Endothelial cell of umbilical vein (primary cell): ENCODE measurements at regions not wholly inside any gene's neighbourhood (a gene's known extent, or its start where the extent isn't known, plus 50 kb on each side); places are given as distances from the start of the nearest gene placed in this dataset.

Experiments used
- EZH2 ChIP-seq: IDR thresholded peaks from 2 replicates; pipeline ENCODE4 v1.6.1; 2012; ENCODE audit warnings: borderline replicate concordance, low read depth, mild to moderate bottlenecking, moderate library complexity, low read length, inconsistent platforms; ENCODE audit not compliant: severe bottlenecking
- POLR2A ChIP-seq: IDR thresholded peaks from 2 replicates; pipeline ENCODE4 v1.6.1; 2012; ENCODE audit warnings: low read depth, mild to moderate bottlenecking, control low read depth, low read length
- TF ChIP-seq, protein P1 (sequence below), 2 donors: IDR thresholded peaks; 1 replicate in 1 of 2; 2 replicates in 1 of 2; pipeline ENCODE4 v1.5.1; 2011; ENCODE audit warnings: low read length in 2 of 2, mild to moderate bottlenecking in 2 of 2, moderate library complexity in 2 of 2, control low read depth in 1 of 2, inconsistent platforms in 1 of 2, low read depth in 1 of 2; ENCODE audit not compliant: insufficient read depth in 1 of 2; ENCODE audit errors: extremely low read depth in 1 of 2
- TF ChIP-seq, protein P2 (sequence below): IDR thresholded peaks from 2 replicates; pipeline ENCODE4 v1.6.1; 2011; ENCODE audit not compliant: insufficient read depth, insufficient read length

DNA sequence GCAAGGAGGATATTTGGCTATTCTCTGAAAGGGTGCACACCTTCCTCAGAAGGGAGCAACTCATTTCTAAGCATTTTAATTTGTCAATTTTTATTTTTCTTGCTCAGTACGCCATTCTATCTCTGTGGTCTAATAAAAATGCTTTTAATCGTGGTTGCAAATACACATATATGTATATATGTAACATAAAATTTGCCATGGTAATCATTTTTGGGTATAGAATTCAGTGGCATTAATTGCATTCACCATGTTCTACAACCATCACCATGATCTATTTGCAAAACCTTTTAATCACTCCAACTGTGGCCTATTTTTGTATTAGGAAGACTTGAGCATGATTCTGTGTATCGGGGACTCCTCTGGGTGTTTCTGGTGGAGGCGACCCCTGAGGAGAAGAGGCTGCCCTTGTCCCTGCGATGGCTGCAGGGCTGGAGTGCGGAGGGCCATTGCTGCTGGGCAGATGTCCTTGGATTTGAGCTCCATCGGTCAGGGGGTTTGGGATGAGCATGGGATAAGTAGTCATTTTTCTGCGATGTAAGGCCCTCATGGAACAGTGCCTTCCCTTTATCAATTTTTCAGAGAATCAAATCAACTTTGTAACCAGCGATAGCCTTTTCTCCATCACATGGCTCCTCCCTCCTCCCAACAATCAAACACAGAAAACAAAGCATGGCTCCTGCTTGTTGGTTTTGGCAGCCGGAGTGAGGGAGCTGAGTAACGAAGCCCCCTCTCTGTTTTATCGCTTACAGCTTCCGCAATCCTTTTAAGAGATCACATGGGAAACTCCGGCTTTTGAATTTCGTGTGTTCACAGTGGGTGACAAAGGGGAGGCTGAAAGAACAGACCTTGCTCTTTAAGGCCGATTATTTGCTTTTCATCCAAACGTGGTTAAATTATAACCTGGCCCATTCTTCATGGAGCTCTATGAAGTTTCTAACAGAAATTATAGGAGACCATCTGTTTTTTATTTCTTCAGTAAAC lies 187.3 kb downstream of the TENT4A start:
- TF ChIP-seq, protein P1, sequence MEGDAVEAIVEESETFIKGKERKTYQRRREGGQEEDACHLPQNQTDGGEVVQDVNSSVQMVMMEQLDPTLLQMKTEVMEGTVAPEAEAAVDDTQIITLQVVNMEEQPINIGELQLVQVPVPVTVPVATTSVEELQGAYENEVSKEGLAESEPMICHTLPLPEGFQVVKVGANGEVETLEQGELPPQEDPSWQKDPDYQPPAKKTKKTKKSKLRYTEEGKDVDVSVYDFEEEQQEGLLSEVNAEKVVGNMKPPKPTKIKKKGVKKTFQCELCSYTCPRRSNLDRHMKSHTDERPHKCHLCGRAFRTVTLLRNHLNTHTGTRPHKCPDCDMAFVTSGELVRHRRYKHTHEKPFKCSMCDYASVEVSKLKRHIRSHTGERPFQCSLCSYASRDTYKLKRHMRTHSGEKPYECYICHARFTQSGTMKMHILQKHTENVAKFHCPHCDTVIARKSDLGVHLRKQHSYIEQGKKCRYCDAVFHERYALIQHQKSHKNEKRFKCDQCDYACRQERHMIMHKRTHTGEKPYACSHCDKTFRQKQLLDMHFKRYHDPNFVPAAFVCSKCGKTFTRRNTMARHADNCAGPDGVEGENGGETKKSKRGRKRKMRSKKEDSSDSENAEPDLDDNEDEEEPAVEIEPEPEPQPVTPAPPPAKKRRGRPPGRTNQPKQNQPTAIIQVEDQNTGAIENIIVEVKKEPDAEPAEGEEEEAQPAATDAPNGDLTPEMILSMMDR (IDR thresholded peaks at IDR 0.05; ENCODE audit: extremely low read depth in 1 of 2, insufficient read depth in 1 of 2, low read depth in 1 of 2, low read length in 2 of 2) = no peak
- TF ChIP-seq, protein P2, sequence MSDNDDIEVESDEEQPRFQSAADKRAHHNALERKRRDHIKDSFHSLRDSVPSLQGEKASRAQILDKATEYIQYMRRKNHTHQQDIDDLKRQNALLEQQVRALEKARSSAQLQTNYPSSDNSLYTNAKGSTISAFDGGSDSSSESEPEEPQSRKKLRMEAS = no peak
- TF ChIP-seq EZH2 (no peak), POLR2A (no peak)
